ENCODE measurements at regions not wholly inside any gene's neighbourhood (a gene's known extent, or its start where the extent isn't known, plus 50 kb on each side); places are given as distances from the start of the nearest gene placed in this dataset.

DNA sequence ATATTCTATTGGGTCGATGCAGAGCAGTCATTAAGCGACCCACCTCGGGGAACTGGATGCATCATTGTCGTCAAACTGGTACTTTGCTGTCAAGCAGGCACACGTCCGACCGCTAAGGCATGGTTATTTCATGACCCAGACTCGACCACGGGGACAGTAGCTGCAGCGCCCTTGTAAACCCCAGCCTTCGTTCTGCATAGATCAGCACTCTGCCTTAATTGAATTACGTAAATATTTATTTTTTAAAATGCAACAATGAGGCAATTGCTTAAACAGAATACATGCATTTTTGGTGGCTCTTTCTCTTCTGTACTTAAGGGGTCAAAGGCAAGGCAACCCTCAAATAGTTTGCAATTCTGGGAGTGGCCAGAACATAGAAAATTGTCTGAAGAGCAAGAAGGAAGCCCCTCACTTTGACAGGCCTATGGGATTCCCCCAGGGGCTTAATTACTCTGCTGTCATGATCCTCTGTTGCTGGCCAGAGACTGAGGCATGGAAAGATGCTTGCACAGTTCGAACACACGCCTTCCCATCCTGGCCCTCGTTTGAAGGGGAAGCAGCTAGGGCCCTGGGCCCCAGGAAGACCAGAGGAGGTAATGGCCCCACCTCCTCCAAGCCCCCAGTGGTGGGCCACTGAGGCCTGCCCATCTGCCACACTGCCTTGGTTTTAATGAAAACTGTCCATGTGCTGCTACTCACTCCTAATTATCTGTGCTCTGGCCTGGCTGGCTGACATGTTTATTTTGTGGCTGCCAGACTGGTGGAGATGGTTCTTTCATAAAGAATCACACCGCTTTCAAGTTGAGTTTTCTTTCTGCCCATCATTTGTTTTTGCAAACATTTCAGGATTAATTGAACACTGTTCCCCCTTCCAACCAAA lies 169.7 kb upstream of the MAST4 start:
- ATAC-seq (no peak), DNase-seq (no peak)
- H3K27ac ChIP-seq = no peak overlapping the region
- 79 to 83% (median 79%) methylated on average over 16 of the region's 16 CpGs for WGBS, 3 donors
- peaks cover 0 to 3% (median 0%) of the 10 kb centered on the region in 3 donors for H3K27me3 ChIP-seq (ENCODE audit: insufficient read depth in 3 of 3, low read length in 2 of 3)
- H3K4me1 ChIP-seq = no peaks in the 10 kb centered on the region
- TF ChIP-seq, protein P1, sequence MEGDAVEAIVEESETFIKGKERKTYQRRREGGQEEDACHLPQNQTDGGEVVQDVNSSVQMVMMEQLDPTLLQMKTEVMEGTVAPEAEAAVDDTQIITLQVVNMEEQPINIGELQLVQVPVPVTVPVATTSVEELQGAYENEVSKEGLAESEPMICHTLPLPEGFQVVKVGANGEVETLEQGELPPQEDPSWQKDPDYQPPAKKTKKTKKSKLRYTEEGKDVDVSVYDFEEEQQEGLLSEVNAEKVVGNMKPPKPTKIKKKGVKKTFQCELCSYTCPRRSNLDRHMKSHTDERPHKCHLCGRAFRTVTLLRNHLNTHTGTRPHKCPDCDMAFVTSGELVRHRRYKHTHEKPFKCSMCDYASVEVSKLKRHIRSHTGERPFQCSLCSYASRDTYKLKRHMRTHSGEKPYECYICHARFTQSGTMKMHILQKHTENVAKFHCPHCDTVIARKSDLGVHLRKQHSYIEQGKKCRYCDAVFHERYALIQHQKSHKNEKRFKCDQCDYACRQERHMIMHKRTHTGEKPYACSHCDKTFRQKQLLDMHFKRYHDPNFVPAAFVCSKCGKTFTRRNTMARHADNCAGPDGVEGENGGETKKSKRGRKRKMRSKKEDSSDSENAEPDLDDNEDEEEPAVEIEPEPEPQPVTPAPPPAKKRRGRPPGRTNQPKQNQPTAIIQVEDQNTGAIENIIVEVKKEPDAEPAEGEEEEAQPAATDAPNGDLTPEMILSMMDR (IDR thresholded peaks at IDR 0.05) = no peak
- H3K4me3 ChIP-seq = no peak overlapping the region
- H3K36me3 ChIP-seq (ENCODE audit: insufficient read depth in 1 of 2, low read depth in 1 of 2) = no peaks in the 10 kb centered on the region
- no peaks in the 10 kb centered on the region for H3K9me3 ChIP-seq
- intact Hi-C loops (cut with DNase I) = no loop called here

DNA sequence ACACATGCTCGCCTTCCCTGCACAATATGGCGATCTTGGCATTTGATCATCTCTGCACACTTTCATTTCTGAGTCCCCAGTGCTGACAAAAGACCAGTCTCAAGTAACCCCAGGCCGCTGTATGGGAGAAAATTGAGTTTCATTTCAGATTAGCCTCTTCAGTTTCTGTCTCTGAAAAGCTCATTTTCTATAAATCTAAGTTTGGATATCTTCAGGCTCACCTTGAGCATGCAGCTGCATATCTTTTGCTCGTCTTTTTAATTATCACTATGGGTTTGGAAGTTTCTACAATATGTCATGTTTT lies 169.1 kb upstream of the MAST4 start:
- Histone ChIP-seq H3K36me3 (ENCODE audit: insufficient read depth in 1 of 2, low read depth in 1 of 2) (no peaks in the 10 kb centered on the region), H3K9me3 (no peaks in the 10 kb centered on the region), H3K27me3 (ENCODE audit: insufficient read depth in 3 of 3, low read length in 2 of 3) (peaks cover 0 to 3% (median 0%) of the 10 kb centered on the region in 3 donors), H3K27ac (no peak overlapping the region), H3K4me3 (no peak overlapping the region), H3K4me1 (no peaks in the 10 kb centered on the region)
- TF ChIP-seq, protein P1 (IDR thresholded peaks at IDR 0.05) = no peak
- intact Hi-C loops (cut with DNase I) = no loop called here
- ATAC-seq (no peak), DNase-seq (no peak)
- WGBS, 3 donors = 72 to 76% (median 74%) methylated on average over 4 of the region's 4 CpGs

DNA sequence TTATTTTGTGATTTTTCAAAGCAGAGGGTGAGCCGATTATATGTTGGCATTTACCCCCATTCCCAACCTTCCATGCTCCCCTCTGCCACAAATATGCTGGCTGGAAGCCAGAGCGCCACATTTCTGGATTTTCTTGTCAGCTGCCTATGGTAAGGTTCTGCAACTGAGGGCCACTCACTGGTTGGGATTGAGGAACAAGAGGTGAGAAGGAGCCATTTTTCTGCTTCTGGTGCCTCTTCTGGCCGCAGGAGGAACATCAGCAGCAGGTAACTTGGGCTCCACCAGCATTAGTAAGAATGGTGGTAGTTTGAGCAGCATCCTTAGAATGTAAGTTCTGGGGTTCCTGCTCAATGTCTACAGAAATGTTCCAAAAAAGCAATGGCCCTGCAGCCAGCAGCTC lies 159.5 kb upstream of the MAST4 start:
- no peak overlapping the region for H3K27ac ChIP-seq
- DNase-seq (no peak), ATAC-seq (no peak)

DNA sequence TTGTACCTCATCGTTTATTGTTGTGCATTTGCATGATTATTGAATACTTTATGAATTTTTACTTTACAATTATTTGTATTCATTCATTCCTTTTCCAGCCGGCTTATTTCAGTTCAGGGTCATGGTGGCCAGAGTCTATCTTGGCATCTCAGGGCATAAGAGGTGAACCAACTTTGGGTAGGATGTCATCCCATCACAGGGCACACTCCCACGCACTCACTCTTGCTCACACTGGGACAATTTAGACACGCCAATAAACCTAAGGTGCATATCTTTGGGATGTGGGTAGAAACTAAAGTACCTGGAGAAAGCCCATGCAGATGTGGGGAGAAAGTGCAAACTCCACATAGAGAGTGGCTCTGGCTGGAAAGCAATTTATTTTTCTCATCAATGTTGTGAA lies 158.1 kb upstream of the MAST4 start:
- Histone ChIP-seq H3K4me3 (no peak overlapping the region), H3K27ac (no peak overlapping the region), H3K4me1 (no peaks in the 10 kb centered on the region), H3K27me3 (ENCODE audit: insufficient read depth in 3 of 3, low read length in 2 of 3) (no peaks in the 10 kb centered on the region), H3K36me3 (ENCODE audit: insufficient read depth in 1 of 2, low read depth in 1 of 2) (no peaks in the 10 kb centered on the region), H3K9me3 (no peaks in the 10 kb centered on the region)
- WGBS, 3 donors = 78 to 83% (median 82%) methylated on average over 4 of the region's 4 CpGs
- TF ChIP-seq, protein P1 (IDR thresholded peaks at IDR 0.05) = no peak
- intact Hi-C loops (cut with DNase I) = no loop called here
- ATAC-seq (no peak), DNase-seq (no peak)

More for the DNA sequence above, 159.5 kb upstream of the MAST4 start:
- no peak overlapping the region for H3K4me3 ChIP-seq
- H3K27me3 ChIP-seq (ENCODE audit: insufficient read depth in 3 of 3, low read length in 2 of 3) = no peaks in the 10 kb centered on the region
- no peaks in the 10 kb centered on the region for H3K4me1 ChIP-seq
- WGBS, 3 donors = 78 to 87% (median 84%) methylated on average over 3 of the region's 3 CpGs
- no peaks in the 10 kb centered on the region for H3K36me3 ChIP-seq (ENCODE audit: insufficient read depth in 1 of 2, low read depth in 1 of 2)
- TF ChIP-seq, protein P1 (IDR thresholded peaks at IDR 0.05) = no peak
- intact Hi-C loops (cut with DNase I) = no loop called here
- H3K9me3 ChIP-seq = peaks cover 2% of the 10 kb centered on the region

DNA sequence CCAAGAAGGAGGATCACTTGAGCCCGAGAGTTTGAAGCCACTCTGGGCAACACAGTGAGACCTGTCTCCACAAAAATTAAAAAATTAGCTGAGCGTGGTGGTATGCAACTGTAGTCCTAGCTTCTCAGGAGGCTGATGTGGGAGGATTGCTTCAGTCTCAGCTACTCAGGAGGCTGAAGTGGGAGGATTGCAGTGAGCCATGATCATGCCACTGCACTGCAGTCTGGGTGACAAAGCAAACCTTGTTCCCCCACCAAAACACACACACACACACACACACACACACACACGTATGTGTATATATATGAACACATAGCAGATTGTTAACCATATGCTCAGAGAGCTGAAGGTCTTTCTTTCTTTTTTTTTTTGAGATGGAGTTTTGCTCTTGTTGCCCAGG lies 157.5 kb upstream of the MAST4 start:
- Histone ChIP-seq H3K9me3 (no peaks in the 10 kb centered on the region), H3K27ac (no peak overlapping the region), H3K27me3 (ENCODE audit: insufficient read depth in 3 of 3, low read length in 2 of 3) (no peaks in the 10 kb centered on the region), H3K36me3 (ENCODE audit: insufficient read depth in 1 of 2, low read depth in 1 of 2) (no peaks in the 10 kb centered on the region), H3K4me3 (no peak overlapping the region), H3K4me1 (no peaks in the 10 kb centered on the region)
- ATAC-seq (no peak), DNase-seq (no peak)
- TF ChIP-seq, protein P1 (IDR thresholded peaks at IDR 0.05) = no peak
- 72 to 78% (median 76%) methylated on average over 3 of the region's 3 CpGs for WGBS, 3 donors
- intact Hi-C loops (cut with DNase I) = no loop called here
